Endothelial cell of umbilical vein (primary cell): ENCODE measurements at regions not wholly inside any gene's neighbourhood (a gene's known extent, or its start where the extent isn't known, plus 50 kb on each side); places are given as distances from the start of the nearest gene placed in this dataset.

Experiments used
- BruUV-seq: library from RNA; stranded (reverse); fragments of 400-500 nt; replicated peaks from 2 replicates; lab custom pipeline; 2021; lab: Mats Ljungman, UMichigan
- CTCF ChIA-PET: fragments of 300-600, 350-600 bp; sonication (Branson Sonifier 250); formaldehyde crosslinking; loops from one replicate; lab custom pipeline; 2021; ENCODE audit warnings: antibody characterized with exemption, inconsistent platforms; lab: Charles Lee
- POLR2A ChIA-PET: fragments of 300-600, 350-600 bp; sonication (Branson Sonifier 250); formaldehyde crosslinking; loops from one replicate; lab custom pipeline; 2021; ENCODE audit warnings: antibody characterized with exemption, inconsistent platforms; lab: Charles Lee
- DNase-seq: peaks from one replicate; pipeline ENCODE4 v3.0.0-alpha.2; 2011; ENCODE audit warnings: low read depth, low spot score
- FAIRE-seq: peaks from 2 replicates; lab custom pipeline; 2011; peaks lifted over from hg19 to GRCh38; lab: Jason Lieb, UNC
- H2AFZ ChIP-seq: 2 replicates; pipeline ENCODE4 v1.6.0; 2012; ENCODE audit warnings: low read depth, low read length, control low read depth, inconsistent platforms
- H3K27ac ChIP-seq: 2 replicates; pipeline ENCODE4 v1.5.1; 2011; ENCODE audit warnings: low read depth, mild to moderate bottlenecking, control low read depth, low read length, moderate library complexity; ENCODE audit not compliant: insufficient read depth
- H3K27me3 ChIP-seq, 2 experiments: 2 replicates each; pipeline versions ENCODE4 v1.6.0 to v1.6.1; 2011; ENCODE audit warnings: low read length in 2 of 2, mixed read lengths in 1 of 2; ENCODE audit not compliant: control insufficient read depth in 2 of 2, insufficient read depth in 2 of 2
- H3K36me3 ChIP-seq, 2 experiments: 2 replicates in 1 of 2; 3 replicates in 1 of 2; pipeline ENCODE4 v1.5.1; 2011; ENCODE audit warnings: low read length in 2 of 2, mild to moderate bottlenecking in 1 of 2, moderate library complexity in 1 of 2; ENCODE audit not compliant: control insufficient read depth in 2 of 2, insufficient read depth in 2 of 2; ENCODE audit errors: extremely low read depth in 1 of 2
- H3K4me1 ChIP-seq: 3 replicates; pipeline ENCODE4 v1.5.1; 2011; ENCODE audit warnings: mild to moderate bottlenecking, low read length; ENCODE audit not compliant: control insufficient read depth, insufficient read depth; ENCODE audit errors: extremely low read depth
- H3K4me2 ChIP-seq: 2 replicates; pipeline ENCODE4 v1.6.1; 2011; ENCODE audit warnings: low read length, control low read depth, mixed read lengths; ENCODE audit not compliant: insufficient read depth
- H3K4me3 ChIP-seq, 3 experiments: fragments of 200-600 bp in 1 of 3; sonication (generic), shearing (Covaris generic) in 1 of 3; replicated peaks in 1 of 3; 2 replicates each; pipeline ENCODE4 v1.5.1; 2011 to 2016; ENCODE audit warnings: control low read depth in 3 of 3, low read length in 3 of 3, mild to moderate bottlenecking in 2 of 3, inconsistent platforms in 1 of 3, low read depth in 1 of 3, moderate library complexity in 1 of 3; ENCODE audit not compliant: insufficient read depth in 1 of 3
- H3K79me2 ChIP-seq: 2 replicates; pipeline ENCODE4 v1.6.0; 2012; ENCODE audit warnings: low read length, inconsistent platforms; ENCODE audit not compliant: control insufficient read depth, insufficient read depth
- H3K9ac ChIP-seq: replicated peaks from 2 replicates; pipeline ENCODE3; 2011; ENCODE audit warnings: low read length, control low read depth; ENCODE audit not compliant: insufficient read depth; ENCODE audit errors: extremely low read depth
- H3K9me1 ChIP-seq: replicated peaks from 3 replicates; pipeline ENCODE4 v1.6.0; 2011; ENCODE audit warnings: mild to moderate bottlenecking, low read length; ENCODE audit not compliant: control insufficient read depth, insufficient read depth; ENCODE audit errors: extremely low read depth
- H3K9me3 ChIP-seq: replicated peaks from 2 replicates; pipeline ENCODE4 v1.5.1; 2012; ENCODE audit warnings: low read length, inconsistent platforms; ENCODE audit not compliant: control insufficient read depth, insufficient read depth
- H4K20me1 ChIP-seq: replicated peaks from 2 replicates; pipeline ENCODE3; 2011; ENCODE audit warnings: mild to moderate bottlenecking, low read length; ENCODE audit not compliant: control insufficient read depth, insufficient read depth; ENCODE audit errors: extremely low read depth
- POLR2AphosphoS5 ChIP-seq: IDR thresholded peaks from 2 replicates; pipeline ENCODE4 v1.6.1; 2012; ENCODE audit warnings: low read depth, mild to moderate bottlenecking, control low read depth, low read length, moderate library complexity; ENCODE audit not compliant: insufficient read depth
- dilution Hi-C: fragments of 300-500 bp; cut with MboI; formaldehyde crosslinking; loops from one replicate; pipeline ENCODE4 v1.15.0; 2019; ENCODE audit warnings: low sequenced_read_pairs; ENCODE audit not compliant: extremely low pct_ligation_motif_present
- intact Hi-C: fragments of 100-400 bp; cut with micrococcal nuclease; formaldehyde crosslinking; loops from one replicate; pipeline ENCODE4 v1.10.0; 2022
- TF ChIP-seq, protein P1 (sequence below), 2 donors: IDR thresholded peaks; 1 replicate in 1 of 2; 2 replicates in 1 of 2; pipeline ENCODE4 v1.5.1; 2011; ENCODE audit warnings: low read length in 2 of 2, mild to moderate bottlenecking in 2 of 2, moderate library complexity in 2 of 2, control low read depth in 1 of 2, inconsistent platforms in 1 of 2, low read depth in 1 of 2; ENCODE audit not compliant: insufficient read depth in 1 of 2; ENCODE audit errors: extremely low read depth in 1 of 2

DNA sequence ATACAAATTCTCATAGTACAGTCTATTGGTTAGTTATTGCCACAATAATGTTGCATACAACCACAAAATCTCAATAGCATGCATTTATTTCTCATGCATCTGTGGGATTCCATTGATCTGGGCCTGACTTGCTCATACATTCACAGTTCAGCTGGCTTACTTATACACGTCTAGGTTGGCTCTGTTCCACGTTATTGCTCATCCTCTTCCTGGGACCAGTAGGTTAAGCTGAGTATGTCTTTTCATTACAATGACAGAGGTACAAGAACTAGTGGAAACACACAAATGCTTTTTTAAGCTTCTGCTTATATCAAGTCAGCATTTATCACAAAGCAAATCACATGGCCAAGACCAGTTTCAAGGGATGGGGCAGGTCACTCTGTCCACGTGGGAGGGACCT lies 485.3 kb upstream of the BTBD3 start:
- BruUV-seq: no TSS peak
- no peak for FAIRE-seq
- Histone ChIP-seq H3K36me3 (no peaks in the 10 kb centered on the region), H4K20me1 (no peaks in the 10 kb centered on the region), H2AFZ (no peak overlapping the region), H3K9ac (no peak overlapping the region), H3K4me3 (no peak overlapping the region), H3K79me2 (no peaks in the 10 kb centered on the region), H3K4me2 (no peak overlapping the region), H3K27me3 (no peaks in the 10 kb centered on the region), H3K4me1 (no peaks in the 10 kb centered on the region), H3K9me3 (no peaks in the 10 kb centered on the region), H3K27ac (no peak overlapping the region), H3K9me1 (no peaks in the 10 kb centered on the region)
- POLR2A ChIA-PET: no interaction called here
- intact Hi-C loops: no loop called here
- TF ChIP-seq POLR2AphosphoS5: no peak
- no peak for DNase-seq
- dilution Hi-C loops: no loop called here
- CTCF ChIA-PET: no interaction called here

DNA sequence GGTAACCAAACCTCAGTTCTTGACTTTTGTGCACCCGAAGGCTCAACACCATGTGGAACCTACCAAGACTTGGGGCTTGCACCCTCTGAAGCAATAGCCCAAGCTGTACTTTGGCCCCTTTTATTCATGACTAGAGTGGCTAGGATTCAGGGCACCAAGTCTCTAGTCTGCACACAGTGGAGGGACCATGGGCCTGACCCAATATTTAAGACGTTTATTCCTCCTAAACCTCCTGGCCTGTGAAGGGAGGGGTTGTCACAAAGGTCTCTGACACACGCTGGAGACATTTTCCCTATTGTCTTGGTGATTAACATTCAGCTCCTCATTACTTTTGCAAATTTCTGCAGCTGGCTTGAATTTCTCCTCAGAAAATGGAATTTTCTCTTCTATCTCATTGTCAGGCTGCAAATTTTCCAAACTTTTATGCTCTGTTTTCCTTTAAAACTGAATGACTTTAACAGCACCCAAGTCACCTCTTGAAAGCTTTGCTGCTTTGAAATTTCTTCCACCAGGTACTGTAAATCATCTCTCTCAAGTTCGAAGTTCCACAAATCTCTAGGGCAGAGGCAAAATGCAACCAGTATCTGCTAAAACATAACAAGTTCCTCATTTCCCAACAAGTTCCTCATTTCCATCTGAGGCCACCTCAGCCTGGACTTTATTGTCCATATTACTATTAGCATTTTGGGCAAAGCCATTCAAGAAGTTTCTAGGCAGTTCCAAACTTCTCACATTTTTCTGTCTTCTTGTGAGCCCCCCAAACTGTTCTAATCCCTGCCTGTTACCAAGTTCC lies 481.4 kb upstream of the BTBD3 start:
- TF ChIP-seq, protein P1, sequence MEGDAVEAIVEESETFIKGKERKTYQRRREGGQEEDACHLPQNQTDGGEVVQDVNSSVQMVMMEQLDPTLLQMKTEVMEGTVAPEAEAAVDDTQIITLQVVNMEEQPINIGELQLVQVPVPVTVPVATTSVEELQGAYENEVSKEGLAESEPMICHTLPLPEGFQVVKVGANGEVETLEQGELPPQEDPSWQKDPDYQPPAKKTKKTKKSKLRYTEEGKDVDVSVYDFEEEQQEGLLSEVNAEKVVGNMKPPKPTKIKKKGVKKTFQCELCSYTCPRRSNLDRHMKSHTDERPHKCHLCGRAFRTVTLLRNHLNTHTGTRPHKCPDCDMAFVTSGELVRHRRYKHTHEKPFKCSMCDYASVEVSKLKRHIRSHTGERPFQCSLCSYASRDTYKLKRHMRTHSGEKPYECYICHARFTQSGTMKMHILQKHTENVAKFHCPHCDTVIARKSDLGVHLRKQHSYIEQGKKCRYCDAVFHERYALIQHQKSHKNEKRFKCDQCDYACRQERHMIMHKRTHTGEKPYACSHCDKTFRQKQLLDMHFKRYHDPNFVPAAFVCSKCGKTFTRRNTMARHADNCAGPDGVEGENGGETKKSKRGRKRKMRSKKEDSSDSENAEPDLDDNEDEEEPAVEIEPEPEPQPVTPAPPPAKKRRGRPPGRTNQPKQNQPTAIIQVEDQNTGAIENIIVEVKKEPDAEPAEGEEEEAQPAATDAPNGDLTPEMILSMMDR (IDR thresholded peaks at IDR 0.05; ENCODE audit: extremely low read depth in 1 of 2, insufficient read depth in 1 of 2, low read depth in 1 of 2, low read length in 2 of 2): no peak
- ChIA-PET CTCF (interaction anchor here (0.6 kb wide), 1 partner anchor 1242 kb away, joined by 3 read pairs; no protein-coding TSS in a partner anchor), POLR2A (no interaction called here)
- Histone ChIP-seq H3K4me1 (no peaks in the 10 kb centered on the region), H3K9ac (no peak overlapping the region), H3K9me1 (no peaks in the 10 kb centered on the region), H4K20me1 (no peaks in the 10 kb centered on the region), H3K4me2 (no peak overlapping the region), H2AFZ (no peak overlapping the region), H3K9me3 (no peaks in the 10 kb centered on the region), H3K36me3 (no peaks in the 10 kb centered on the region), H3K79me2 (no peaks in the 10 kb centered on the region), H3K27ac (no peak overlapping the region), H3K4me3 (no peak overlapping the region), H3K27me3 (no peaks in the 10 kb centered on the region)
- DNase-seq (no peak), FAIRE-seq (no peak)
- BruUV-seq: no TSS peak
- intact Hi-C loops: no loop called here
- dilution Hi-C loops: no loop called here
